COLO668 (cell line): ENCODE measurements at regions not wholly inside any gene's neighbourhood (a gene's known extent, or its start where the extent isn't known, plus 50 kb on each side); places are given as distances from the start of the nearest gene placed in this dataset.

ENCODE experiments used
- DNase-seq: peaks from one replicate; lab custom pipeline; 2025; ENCODE audit not compliant: unreplicated experiment; lab: John Stamatoyannopoulos, UW

DNA sequence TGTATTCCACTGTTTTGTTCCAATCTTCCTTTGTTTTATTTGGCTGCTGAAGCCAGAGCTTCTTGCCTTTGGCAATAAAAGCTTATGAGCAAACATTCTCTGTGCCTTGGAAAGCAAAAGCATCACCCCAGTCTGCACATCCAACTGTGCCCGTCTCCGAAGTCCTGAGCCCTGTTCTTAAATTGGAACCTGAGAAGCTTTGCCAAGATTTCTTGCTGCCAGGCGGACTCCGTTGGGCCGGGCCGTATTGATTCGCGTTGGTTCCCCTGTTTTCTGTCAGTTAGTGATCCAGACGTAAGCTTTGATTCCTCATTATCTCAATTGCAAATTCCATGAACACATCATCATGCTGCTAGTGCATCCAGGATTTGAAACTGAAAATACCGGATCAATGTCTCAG, 793.0 kb downstream of the OLFM4 start:
- DNase-seq: no peak

DNA sequence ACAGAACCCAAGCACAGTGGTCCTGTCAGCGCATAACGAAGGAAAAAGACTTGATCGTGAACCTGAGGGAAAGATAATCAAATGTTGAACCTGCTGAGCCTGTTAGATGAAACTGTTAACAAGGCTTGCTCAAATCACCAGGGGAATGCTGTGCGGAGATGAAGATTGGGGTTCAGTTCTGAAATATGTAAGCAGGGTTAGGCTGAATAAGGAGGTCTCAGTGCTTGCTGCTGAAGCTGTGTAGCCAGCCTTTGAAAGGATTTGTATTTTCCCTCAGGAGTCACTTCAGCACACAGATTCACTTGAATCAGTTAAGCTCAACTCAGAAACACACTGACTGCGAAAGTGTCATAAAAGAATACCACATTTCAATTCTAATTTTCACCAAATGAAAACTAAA, 793.5 kb downstream of the OLFM4 start:
- DNase-seq: no peak

DNA sequence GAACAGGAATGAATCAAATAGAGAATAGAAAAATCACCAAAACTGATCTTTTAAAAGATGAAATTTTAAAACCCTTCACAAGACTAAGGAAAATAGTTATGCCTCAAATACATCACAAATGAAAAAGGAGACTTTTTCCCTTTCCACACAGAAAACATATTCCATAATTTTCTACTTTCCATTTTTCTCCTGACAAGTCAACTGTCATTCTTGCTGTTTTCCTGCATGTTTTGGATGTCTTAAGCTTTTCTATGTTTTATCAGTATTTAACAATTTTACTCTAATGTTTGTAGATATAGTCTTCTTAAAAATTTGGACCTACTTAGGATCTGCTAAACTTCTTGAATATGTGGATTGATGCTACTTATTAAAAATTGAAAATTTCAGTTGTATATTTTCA, 810.8 kb downstream of the OLFM4 start:
- no peak for DNase-seq

DNA sequence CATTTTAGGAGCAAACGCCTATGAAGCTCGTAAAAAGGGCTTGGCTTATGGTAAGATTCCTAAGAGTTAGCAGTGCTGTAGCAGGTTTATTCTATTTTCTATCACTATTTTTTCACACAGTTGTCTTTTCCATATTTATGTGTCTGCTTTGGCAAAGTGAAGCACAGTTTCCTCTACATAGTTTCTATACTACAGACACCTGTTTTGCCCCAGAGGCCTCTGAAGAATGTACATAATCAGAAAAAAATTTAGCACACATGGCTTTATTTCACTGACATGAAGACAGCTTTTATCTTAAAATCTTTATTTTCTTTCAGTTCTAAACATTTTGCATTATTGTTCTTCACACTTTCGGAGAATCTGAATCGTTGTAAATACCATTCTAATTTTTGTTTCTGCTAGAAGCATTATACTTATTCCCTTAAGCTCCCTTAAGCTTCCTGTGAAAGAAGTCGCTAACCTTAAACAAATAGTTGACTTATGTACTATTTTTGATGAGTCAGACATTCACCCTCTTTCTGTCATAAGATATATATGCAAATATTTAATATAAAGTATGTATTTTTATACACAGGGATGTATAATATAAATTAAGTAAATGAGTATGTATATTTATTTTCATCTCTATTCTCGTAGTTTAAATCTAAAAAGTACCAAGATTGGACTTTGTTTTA, 816.0 kb downstream of the OLFM4 start:
- no peak for DNase-seq

DNA sequence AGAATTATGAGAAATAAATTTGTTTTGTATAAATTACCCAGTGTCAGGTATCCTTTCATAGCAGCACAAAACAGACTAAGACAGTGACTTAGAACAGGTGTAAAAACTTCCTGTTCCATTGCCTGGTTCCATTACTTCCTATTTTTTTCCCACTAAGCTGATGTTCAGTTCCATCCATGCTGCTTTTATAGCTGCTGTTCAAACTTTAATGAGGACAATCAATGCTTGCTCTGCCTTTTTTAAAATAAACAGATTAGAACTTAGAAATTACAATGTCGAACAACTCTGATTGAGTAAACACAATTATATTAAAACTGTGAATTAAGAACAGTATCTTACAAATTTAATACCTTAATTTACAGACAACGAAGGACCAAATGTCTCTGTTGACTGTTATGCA, 818.9 kb downstream of the OLFM4 start:
- no peak for DNase-seq

DNA sequence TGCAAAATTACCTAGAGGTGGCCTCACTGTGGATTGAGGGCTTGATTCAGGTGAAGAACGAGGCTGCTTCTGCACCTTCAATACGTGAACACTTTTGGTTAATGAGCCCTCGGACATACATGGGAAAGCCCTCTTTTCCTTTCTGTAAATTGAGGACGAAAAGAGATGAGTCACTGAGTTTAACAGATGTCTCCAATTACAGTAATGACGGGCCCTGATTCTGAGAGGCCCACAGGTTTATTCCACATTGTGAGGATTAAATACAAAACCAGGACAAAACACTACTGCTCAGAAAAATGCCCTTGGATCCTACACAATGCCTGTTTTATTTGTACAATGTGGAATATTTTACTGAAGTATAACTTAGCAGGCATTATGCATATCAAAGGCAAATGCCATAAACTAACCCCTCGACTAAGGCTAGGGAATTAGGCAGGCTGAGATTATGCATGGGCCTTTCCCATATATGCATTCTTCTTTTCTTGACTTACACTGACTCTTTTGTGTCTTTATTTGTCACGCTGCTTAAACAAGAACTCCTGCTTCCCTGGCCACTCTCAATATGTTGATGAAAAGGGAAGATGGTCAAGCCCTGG, 819.9 kb downstream of the OLFM4 start:
- peak; percentile 46 for DNase-seq

DNA sequence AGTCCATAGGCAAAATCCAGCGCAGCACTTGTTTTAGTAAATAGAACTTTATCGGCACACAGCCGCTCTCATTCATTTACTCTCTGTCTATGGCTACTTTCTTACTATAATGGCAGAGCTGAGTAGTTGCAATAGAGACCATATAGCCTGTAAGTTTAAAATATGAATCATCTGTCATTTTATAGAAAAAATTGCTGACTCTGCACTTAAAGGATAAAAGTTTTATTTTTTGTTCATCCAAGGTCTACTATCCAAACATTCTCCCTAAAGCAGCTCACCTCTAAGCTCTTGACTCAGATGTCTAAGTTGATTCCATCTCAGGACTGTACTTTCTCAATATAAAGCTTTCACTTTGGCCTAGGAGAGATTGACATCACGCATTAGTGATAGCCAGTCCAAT, 825.7 kb downstream of the OLFM4 start:
- DNase-seq: no peak

DNA sequence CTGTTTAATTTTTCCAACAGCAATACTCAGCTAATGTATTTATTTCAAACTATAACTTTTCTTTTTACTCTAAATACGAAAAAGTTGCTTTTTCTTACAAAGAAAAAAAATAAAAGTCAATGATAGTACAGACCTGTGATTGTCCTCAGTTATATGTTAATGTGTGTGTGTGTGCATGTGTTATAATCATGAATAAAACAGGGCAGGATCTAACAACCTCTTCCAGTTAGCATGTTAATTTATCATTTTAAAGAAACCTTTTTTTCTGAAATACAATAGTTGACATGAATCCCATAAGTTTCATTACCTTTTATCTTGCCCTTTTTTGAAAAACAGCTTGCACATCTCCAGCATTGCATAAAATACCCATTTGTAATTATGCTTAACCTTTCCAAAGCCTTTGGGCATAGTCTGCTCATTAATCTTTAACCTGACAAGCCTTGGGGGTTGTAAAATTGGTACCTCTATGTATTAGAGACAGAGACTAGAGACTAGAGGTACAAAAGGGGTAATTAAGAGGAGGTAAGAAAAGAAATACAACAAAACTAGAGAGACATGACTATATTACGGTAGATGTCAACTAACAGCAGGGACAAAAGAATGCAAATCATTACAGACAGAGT, 828.1 kb downstream of the OLFM4 start:
- DNase-seq: no peak

DNA sequence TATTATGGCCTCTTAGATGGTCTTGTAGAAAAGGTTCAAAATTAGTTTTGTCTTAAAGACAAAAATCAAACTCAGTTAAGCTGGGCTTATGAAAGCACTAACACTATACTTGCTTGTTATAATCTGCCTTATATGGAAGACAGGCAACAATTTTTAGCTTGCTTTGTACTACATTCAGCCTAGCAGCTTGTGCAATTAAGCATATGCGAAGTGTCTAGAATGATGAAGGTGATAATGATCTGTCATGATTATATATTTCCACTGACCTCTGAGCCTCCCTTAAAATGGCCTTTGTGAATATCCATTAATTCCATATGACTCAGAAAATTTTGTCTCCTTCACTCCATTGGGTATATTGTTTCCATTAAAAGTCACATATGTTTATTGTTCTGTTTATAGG, 834.9 kb downstream of the OLFM4 start:
- DNase-seq: no peak

DNA sequence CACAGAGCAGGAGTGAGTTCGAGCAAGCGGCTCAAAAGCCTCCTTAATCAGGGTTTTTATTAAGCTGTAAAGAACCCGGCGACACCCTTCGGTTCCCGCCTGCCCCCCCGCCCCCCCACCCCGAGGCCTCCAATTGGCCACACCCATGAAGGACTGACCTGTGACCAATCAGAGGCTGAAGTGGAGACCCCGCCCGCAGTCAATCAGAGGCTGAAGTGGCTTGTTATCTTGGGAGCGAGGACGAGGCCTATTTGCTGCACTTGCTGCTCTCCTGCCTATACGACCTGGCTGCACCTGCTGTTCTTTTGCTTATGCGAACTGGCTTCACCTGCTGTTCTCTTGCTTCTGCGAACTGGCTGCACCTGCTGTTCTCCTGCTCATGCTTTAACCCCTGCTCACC, 844.9 kb downstream of the OLFM4 start:
- DNase-seq: peak; percentile 74

DNA sequence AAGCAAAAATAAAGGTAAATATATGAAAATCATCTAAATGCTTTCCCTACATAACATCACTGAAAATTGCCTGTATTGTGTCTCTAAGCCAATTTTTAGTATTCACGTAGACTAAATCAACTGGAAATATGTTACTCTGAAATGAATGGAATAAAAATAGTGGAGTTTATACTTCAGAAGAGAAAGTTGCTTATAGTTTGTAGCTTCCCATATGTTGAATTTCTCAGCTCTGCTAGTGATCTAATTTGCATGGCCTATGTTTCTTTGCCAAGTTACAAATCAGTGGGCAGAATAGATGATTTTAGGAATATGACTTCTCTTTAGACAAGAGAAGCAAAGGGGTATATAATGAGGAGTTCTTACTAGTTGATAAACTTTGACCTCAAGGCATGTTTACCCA, 850.2 kb downstream of the OLFM4 start:
- no peak for DNase-seq

DNA sequence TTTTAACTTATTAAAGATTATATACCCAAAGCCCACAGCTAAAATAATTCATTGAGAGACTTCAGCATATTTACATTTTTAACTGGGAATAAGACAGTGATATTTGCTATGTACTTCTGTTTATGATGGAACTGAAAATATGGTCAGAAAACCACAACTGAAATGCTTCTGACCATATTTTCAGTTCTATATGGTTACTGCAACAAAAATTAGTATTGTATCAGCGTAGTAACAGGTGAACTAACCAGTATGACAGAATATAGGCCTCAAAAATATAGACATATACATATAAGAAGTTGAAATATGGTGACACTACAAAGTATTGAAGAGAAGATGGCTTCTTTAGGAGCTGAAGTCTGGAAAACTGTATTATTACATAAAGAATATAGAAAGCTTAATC, 857.4 kb downstream of the OLFM4 start:
- no peak for DNase-seq

DNA sequence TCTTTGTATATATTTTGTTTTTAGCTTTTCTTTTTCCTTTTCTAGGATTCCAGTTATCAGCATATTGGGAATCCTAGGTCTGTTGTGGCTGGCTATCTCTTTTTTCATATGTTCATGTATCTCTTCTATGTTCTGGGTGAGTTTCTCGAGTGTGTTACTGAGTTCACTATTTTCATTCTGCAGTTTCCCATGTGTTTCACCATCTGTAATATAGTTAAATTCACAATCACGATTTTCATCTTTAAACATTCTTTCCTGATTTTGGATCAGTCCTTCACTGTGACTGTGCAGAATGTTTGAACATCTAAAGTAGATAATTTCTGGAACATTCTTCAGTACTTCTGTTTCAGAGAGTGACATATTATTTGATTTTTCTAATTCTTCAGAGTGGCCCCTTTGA, 862.1 kb downstream of the OLFM4 start:
- DNase-seq: no peak

DNA sequence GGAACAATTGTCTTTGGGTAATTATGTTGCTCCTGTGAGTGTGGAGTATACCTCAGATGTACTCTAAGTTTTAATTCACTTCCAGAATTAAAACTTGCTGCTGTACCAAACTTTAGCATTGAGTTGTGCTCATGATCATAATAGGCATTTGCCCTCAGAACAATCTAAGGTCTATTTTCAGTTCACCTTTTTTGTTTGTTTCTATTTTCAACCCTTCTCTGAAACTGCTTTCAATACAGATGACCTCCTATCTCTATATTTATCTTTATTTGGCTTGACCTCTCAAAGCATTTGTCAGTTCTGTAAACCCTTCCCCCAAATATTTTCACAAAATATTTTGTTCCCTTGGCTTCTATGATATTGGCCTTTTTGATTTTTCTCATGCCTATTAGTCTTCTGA, 873.0 kb downstream of the OLFM4 start:
- no peak for DNase-seq

DNA sequence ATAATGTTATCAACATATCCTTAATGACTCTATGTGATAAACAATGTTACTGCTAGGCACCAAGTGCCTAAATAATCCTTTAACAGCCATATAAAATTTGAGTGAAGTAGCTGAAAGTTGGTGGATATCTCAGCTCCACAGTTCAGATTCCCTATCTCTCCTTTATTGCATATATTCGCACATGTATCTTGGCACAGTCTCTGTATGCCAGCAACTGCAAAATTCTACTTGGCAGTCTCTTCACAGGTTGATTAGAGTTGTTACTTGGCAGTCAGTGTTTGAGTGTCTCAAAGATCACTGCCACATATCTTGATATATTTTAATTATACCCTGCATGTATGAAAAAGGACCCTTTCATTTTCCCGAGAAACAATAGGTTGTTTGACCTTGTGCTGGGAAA, 879.3 kb downstream of the OLFM4 start:
- DNase-seq: no peak

DNA sequence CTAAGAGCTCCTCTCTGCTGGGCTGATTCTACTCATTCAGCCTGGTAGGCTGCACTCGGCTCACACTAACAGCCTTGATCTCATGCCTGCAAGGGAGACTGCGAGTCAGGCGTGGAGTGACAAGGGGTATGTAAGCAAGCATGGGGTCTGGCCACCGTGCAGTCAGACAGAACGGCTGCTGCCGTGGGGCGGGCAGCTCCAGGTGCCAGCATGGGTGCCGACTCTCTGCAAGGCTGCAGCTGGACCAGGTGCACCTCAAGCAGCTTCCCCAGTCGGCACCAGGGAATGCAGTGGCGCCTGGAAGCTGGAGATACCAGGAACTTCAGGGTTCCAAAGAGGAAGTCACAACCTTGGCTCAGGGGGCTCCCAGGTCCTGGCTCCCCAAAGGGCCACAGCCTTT, 892.3 kb downstream of the OLFM4 start:
- DNase-seq: no peak

DNA sequence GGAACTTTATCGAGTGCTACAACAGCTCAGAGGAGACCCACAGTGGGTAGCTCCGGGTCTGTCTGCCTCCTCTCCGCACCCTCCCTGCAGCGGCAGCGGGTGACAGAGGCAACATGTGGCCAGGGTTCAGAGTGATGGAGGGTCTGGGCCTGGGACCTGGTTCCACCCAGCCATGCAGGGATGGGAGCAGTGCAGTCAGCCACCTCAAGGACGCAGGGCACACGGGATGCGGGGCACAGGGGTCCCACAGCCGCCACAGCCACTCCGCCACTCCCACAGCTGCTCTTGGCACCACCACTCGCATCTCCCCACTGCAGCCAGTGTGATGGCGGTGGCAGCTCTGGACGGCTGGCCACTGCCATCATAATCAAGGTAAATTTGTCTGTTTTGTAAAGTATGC, 892.9 kb downstream of the OLFM4 start:
- no peak for DNase-seq

DNA sequence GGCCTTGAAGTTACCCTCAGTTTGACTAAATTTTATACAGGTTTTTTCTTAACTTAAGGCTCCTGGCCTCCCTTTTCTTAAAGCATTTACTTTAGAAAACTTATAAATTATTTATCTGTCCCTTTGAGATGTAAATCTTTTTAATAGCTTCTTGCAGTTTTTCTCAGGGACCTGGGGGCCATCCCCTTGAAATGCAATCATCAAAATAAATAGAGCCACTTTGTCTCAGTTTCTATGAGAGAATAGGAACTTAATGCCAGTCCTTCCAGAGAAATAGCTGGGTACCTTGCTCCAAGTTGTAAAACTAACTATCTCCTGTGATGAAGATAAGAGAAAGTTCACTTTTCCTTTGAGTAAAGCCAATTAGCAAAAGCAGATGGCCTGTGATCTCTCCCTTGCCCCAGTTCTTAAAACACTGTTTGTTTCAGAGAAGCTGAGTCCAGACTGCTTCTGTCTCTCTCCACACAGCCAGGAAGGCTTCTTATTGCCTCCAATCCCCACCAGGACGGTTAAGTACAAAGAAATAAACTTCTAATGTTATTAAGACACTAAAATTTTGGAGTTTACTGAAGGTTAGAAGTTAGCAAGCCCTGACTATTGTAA, 913.1 kb downstream of the OLFM4 start:
- DNase-seq: no peak

DNA sequence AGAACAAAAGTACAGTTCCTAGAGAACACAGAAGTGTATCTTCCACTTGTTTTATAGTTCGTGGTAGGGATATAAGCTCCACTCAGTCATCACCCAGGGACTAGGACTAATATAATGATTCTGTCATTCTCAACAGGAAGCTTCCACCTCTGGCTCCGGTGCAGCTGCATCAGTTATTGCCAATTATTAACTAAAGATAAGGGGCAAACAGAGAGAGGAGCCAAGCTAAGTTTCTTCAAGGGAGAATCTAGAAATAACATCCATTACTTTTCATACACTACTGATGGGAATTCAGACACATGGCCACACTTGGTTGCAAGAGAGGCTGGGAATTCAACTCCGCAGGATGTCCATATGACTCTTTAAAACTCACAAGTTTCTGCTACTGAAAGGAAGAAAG, 917.9 kb downstream of the OLFM4 start:
- DNase-seq: no peak

DNA sequence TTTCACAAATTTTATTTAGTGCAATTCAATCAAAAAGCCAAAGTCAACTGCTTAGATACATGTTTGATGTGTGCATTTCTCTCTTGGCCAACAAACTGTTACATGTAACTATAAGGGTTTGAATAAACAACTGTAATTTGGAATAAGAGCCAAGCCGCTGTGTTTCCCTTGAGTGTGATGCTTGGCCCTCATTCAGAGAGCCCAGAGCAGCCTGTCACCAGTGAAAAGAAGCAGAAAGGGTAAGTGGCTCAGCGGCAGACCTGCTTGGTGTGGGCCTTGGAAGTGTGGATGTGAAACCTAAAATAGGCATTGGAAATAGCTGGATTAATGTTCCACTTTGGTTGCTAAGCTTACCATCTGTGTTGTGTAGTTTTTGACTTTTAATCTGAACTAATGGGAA, 924.6 kb downstream of the OLFM4 start:
- DNase-seq: no peak
